ENCODE measurements at regions not wholly inside any gene's neighbourhood (a gene's known extent, or its start where the extent isn't known, plus 50 kb on each side); places are given as distances from the start of the nearest gene placed in this dataset.

DNA sequence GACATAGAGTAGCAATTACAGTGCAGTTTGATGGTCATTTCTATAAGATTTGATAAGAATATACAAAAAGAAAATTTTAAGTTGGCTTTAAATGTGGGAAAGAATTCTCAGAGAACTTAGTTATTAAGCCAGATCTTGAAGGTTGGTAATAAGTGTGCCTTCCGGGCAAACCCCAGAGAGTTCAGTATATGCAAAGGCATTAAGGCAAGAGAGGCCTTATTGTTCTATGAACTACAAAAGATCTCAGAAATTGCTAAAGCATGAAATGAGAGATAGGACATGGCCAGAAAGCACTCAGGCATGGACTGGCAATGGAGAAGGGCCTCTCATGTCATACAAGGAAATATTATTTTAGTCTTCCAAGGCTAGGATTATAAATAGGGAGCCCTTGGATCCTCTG, 390.2 kb upstream of the C1orf87 start:
- H3K4me3 ChIP-seq (ENCODE audit: low read depth, low read length), result no peak overlapping the region
- H3K27ac ChIP-seq (ENCODE audit: extremely low read depth, low read depth, low read length), result no peak overlapping the region
- no peaks in the 10 kb centered on the region for H3K4me1 ChIP-seq (ENCODE audit: control insufficient read depth, insufficient read depth, low read length)
- TF ChIP-seq ZNF174 (tag by site-specific recombination; IDR thresholded peaks at IDR 0.05) (no peak), ZSCAN23 (tag by site-specific recombination; IDR thresholded peaks at IDR 0.05) (no peak), ZNF112 (tag by site-specific recombination; IDR thresholded peaks at IDR 0.05) (no peak), ZFP69B (tag by site-specific recombination; IDR thresholded peaks at IDR 0.05) (no peak), SCRT2 (tag by site-specific recombination; IDR thresholded peaks at IDR 0.05) (no peak), ZBTB8A (tag by site-specific recombination; IDR thresholded peaks at IDR 0.05) (no peak), ZNF146 (tag by site-specific recombination; IDR thresholded peaks at IDR 0.05) (no peak), ZNF501 (tag by site-specific recombination; IDR thresholded peaks at IDR 0.05) (no peak), KLF9 (tag by site-specific recombination; IDR thresholded peaks at IDR 0.05; ENCODE audit: low read depth) (no peak)
- no peaks in the 10 kb centered on the region for H3K36me3 ChIP-seq (ENCODE audit: control insufficient read depth in 2 of 2, insufficient read depth in 1 of 2, low read length in 2 of 2)
- POLR2A ChIA-PET, result no interaction called here
- no peaks in the 10 kb centered on the region for H3K9me3 ChIP-seq (ENCODE audit: control insufficient read depth, insufficient read depth, low read depth, low read length)
- CTCF ChIA-PET, result no interaction called here

DNA sequence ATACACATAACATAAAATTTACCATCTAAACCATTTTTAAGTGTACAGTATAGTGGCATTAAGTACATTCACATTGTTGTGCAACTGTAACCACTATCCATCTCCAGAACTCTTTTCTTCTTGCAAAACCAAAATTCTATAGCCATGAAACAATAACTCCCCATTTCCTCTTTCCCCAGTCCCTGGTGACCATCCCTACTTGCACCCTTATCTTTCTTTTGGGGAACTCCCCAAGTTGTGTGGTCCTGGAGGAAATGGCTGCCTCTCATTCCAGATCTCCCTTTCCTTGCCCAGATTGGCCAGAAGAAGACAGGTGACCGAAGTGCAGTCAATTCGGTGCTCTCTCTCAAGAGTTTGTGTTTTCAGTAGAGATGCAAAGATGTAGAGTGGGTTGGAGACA, 389.6 kb upstream of the C1orf87 start:
- Histone ChIP-seq H3K27ac (ENCODE audit: extremely low read depth, low read depth, low read length) (no peak overlapping the region), H3K4me1 (ENCODE audit: control insufficient read depth, insufficient read depth, low read length) (no peaks in the 10 kb centered on the region), H3K9me3 (ENCODE audit: control insufficient read depth, insufficient read depth, low read depth, low read length) (no peaks in the 10 kb centered on the region), H3K36me3 (ENCODE audit: control insufficient read depth in 2 of 2, insufficient read depth in 1 of 2, low read length in 2 of 2) (no peaks in the 10 kb centered on the region), H3K4me3 (ENCODE audit: low read depth, low read length) (no peak overlapping the region)
- ChIA-PET CTCF (no interaction called here), POLR2A (no interaction called here)
- TF ChIP-seq, protein P1, sequence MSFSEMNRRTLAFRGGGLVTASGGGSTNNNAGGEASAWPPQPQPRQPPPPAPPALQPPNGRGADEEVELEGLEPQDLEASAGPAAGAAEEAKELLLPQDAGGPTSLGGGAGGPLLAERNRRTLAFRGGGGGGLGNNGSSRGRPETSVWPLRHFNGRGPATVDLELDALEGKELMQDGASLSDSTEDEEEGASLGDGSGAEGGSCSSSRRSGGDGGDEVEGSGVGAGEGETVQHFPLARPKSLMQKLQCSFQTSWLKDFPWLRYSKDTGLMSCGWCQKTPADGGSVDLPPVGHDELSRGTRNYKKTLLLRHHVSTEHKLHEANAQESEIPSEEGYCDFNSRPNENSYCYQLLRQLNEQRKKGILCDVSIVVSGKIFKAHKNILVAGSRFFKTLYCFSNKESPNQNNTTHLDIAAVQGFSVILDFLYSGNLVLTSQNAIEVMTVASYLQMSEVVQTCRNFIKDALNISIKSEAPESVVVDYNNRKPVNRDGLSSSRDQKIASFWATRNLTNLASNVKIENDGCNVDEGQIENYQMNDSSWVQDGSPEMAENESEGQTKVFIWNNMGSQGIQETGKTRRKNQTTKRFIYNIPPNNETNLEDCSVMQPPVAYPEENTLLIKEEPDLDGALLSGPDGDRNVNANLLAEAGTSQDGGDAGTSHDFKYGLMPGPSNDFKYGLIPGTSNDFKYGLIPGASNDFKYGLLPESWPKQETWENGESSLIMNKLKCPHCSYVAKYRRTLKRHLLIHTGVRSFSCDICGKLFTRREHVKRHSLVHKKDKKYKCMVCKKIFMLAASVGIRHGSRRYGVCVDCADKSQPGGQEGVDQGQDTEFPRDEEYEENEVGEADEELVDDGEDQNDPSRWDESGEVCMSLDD (tag by site-specific recombination; IDR thresholded peaks at IDR 0.05), result no peak
- TF ChIP-seq, protein P2, sequence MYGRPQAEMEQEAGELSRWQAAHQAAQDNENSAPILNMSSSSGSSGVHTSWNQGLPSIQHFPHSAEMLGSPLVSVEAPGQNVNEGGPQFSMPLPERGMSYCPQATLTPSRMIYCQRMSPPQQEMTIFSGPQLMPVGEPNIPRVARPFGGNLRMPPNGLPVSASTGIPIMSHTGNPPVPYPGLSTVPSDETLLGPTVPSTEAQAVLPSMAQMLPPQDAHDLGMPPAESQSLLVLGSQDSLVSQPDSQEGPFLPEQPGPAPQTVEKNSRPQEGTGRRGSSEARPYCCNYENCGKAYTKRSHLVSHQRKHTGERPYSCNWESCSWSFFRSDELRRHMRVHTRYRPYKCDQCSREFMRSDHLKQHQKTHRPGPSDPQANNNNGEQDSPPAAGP (tag by site-specific recombination; IDR thresholded peaks at IDR 0.05), result no peak
- TF ChIP-seq ZNF146 (tag by site-specific recombination; IDR thresholded peaks at IDR 0.05), result no peak
- TF ChIP-seq ZNF558 (tag by site-specific recombination; IDR thresholded peaks at IDR 0.05), result no peak
- TF ChIP-seq ZNF677 (tag by site-specific recombination; IDR thresholded peaks at IDR 0.05), result no peak
- no peak for TF ChIP-seq ZSCAN16 (tag by site-specific recombination; IDR thresholded peaks at IDR 0.05)
- TF ChIP-seq ZNF514 (tag by site-specific recombination; IDR thresholded peaks at IDR 0.05), result no peak
- TF ChIP-seq ZFP69B (tag by site-specific recombination; IDR thresholded peaks at IDR 0.05), result no peak
- no peak for TF ChIP-seq ZNF785 (tag by site-specific recombination; IDR thresholded peaks at IDR 0.05)
- TF ChIP-seq ZNF266 (tag by site-specific recombination; IDR thresholded peaks at IDR 0.05; ENCODE audit: low read depth), result no peak
- TF ChIP-seq, protein P3, sequence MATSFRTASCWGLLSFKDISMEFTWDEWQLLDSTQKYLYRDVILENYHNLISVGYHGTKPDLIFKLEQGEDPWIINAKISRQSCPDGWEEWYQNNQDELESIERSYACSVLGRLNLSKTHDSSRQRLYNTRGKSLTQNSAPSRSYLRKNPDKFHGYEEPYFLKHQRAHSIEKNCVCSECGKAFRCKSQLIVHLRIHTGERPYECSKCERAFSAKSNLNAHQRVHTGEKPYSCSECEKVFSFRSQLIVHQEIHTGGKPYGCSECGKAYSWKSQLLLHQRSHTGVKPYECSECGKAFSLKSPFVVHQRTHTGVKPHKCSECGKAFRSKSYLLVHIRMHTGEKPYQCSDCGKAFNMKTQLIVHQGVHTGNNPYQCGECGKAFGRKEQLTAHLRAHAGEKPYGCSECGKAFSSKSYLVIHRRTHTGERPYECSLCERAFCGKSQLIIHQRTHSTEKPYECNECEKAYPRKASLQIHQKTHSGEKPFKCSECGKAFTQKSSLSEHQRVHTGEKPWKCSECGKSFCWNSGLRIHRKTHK (tag by site-specific recombination; IDR thresholded peaks at IDR 0.05), result no peak

DNA sequence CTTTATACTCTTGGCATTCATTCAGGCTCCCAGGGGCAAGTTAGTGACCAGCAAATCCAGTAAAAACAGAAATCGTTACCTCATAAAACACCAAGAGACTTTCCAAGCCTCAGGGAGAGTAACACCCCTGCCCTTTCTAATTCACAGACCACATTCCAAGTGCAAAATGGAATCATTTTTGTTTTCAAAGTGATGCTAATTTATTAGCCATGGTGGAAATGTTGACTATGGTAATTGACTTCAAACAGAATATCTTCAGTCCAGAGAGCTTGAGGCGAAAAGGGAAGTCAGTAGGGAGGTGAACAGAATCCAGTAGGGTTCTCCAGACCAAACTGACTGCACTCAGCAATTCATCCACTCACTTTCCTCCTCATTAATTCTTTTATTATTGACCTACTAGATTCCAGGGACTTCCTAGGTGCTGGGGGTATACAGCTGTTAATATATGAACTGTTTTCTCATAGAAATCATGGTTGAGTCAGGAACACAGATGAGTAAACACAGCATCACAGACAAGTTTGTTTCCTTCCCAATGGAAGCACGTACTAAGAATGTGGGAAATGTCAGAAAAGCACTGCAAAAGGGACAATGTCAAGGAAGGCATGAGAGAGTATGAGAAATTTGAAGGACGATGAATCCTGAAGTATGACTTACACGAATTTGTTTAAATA, 388.5 kb upstream of the C1orf87 start:
- ChIA-PET POLR2A (no interaction called here), CTCF (no interaction called here)
- no peaks in the 10 kb centered on the region for H3K9me3 ChIP-seq (ENCODE audit: control insufficient read depth, insufficient read depth, low read depth, low read length)
- H3K4me3 ChIP-seq (ENCODE audit: low read depth, low read length), result no peak overlapping the region
- peak; percentile 76 for TF ChIP-seq GLIS1 (tag by site-specific recombination; IDR thresholded peaks at IDR 0.05)
- no peak for TF ChIP-seq ZNF48 (tag by site-specific recombination; IDR thresholded peaks at IDR 0.05)
- no peak overlapping the region for H3K27ac ChIP-seq (ENCODE audit: extremely low read depth, low read depth, low read length)
- no peaks in the 10 kb centered on the region for H3K4me1 ChIP-seq (ENCODE audit: control insufficient read depth, insufficient read depth, low read length)
- no peaks in the 10 kb centered on the region for H3K36me3 ChIP-seq (ENCODE audit: control insufficient read depth in 2 of 2, insufficient read depth in 1 of 2, low read length in 2 of 2)

Data from HEK293 (cell line).